ENCODE measurements at regions not wholly inside any gene's neighbourhood (a gene's known extent, or its start where the extent isn't known, plus 50 kb on each side); places are given as distances from the start of the nearest gene placed in this dataset.

DNA sequence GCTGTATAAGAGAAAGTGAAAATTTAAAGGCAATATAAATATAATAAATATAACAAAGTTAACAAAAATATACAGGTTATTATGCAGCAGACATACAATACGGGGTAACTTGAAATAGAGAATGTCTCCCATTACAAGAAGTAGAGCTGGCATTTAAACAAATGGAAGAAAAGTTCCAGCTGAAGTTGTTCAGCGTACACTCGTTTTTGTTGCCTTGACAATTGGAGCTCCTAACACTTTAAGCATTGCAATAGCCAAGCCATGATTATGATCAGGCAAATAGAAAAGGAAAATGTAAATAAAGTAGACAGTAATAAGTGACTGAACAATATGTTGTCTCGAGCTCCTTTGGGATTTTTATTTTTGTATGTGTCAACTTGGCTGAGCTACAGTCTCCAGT, 737.8 kb upstream of the CELF2 start:
- TF ChIP-seq, protein P1, sequence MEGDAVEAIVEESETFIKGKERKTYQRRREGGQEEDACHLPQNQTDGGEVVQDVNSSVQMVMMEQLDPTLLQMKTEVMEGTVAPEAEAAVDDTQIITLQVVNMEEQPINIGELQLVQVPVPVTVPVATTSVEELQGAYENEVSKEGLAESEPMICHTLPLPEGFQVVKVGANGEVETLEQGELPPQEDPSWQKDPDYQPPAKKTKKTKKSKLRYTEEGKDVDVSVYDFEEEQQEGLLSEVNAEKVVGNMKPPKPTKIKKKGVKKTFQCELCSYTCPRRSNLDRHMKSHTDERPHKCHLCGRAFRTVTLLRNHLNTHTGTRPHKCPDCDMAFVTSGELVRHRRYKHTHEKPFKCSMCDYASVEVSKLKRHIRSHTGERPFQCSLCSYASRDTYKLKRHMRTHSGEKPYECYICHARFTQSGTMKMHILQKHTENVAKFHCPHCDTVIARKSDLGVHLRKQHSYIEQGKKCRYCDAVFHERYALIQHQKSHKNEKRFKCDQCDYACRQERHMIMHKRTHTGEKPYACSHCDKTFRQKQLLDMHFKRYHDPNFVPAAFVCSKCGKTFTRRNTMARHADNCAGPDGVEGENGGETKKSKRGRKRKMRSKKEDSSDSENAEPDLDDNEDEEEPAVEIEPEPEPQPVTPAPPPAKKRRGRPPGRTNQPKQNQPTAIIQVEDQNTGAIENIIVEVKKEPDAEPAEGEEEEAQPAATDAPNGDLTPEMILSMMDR (conservative IDR thresholded peaks at IDR 0.05; ENCODE audit: low read depth, low read length): no peak
- TF ChIP-seq SMC3 (IDR thresholded peaks at IDR 0.05; ENCODE audit: low read depth, low read length) (no peak), RFX5 (IDR thresholded peaks at IDR 0.05; ENCODE audit: low read depth, low read length) (no peak), POLR2A (IDR thresholded peaks at IDR 0.05; ENCODE audit: low read depth, low read length) (no peak), FOS (IDR thresholded peaks at IDR 0.05; ENCODE audit: low read depth, low read length) (no peak), CEBPB (IDR thresholded peaks at IDR 0.05; ENCODE audit: low read depth, low read length) (no peak), BHLHE40 (IDR thresholded peaks at IDR 0.05; ENCODE audit: low read depth, low read length) (no peak), RCOR1 (IDR thresholded peaks at IDR 0.05; ENCODE audit: insufficient replicate concordance, low read length) (no peak), MXI1 (IDR thresholded peaks at IDR 0.05; ENCODE audit: borderline replicate concordance, low read depth, low read length) (no peak), MAZ (IDR thresholded peaks at IDR 0.05; ENCODE audit: borderline replicate concordance, low read depth, low read length) (no peak)
- TF ChIP-seq, protein P2, sequence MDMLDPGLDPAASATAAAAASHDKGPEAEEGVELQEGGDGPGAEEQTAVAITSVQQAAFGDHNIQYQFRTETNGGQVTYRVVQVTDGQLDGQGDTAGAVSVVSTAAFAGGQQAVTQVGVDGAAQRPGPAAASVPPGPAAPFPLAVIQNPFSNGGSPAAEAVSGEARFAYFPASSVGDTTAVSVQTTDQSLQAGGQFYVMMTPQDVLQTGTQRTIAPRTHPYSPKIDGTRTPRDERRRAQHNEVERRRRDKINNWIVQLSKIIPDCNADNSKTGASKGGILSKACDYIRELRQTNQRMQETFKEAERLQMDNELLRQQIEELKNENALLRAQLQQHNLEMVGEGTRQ (IDR thresholded peaks at IDR 0.05; ENCODE audit: low read depth, low read length): no peak

All from IMR-90 (cell line).